ENCODE measurements at regions not wholly inside any gene's neighbourhood (a gene's known extent, or its start where the extent isn't known, plus 50 kb on each side); places are given as distances from the start of the nearest gene placed in this dataset.
A peak's percentile ranks its signal among the peaks of the same experiment; 100 is the strongest.

DNA sequence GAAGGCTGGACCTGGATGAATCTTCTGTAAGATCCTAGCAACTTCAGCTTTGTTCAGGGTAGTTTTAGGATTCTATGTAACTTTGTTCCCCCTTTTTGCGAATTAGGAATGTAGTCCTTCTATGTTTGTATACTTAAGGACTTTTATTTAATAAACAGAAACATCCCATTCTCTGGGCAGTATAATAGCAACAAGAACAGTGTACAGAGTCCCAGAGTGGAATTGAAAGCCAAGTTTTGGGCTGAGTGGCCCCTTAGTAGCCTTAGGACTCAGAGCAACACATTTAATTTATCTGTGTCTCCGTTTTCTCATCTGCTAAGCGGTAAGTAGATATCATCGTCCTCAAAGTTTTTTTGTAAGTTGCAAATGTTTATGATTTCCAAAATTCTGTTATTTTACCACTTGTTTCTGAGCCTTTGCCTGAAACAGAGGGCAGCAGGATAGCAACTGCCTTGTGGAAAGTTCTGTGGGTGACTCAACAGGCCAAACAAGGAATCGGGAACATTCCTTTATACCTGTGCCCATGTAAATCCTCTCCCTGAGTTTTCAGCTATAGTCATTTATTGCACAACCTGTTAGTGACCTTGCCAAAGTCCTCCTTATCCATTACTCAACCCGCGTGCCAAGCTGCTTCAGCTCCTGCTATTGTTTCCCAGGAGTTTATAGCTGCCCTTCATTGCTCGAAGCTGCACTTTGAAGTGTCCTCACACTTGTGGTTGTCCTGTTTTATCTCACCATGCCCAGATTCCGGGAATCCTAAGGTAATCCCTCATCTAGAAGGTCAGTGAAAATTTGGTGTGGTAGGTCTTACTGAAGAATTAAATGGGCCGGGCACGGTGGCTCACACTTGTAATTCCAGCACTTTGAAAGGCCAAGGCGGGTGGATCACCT, 199.1 kb upstream of the AHR start (continued):
- TF ChIP-seq ZNF367 (CRISPR knock-in tag; IDR thresholded peaks at IDR 0.05; ENCODE audit: borderline replicate concordance) (no peak), IRX3 (CRISPR knock-in tag; IDR thresholded peaks at IDR 0.05; ENCODE audit: borderline replicate concordance, low read depth) (0 out of 2 replicates have a peak, but pooled peaks have one; percentile 44), MXD1 (CRISPR knock-in tag; IDR thresholded peaks at IDR 0.05) (no peak), ZNF138 (CRISPR knock-in tag; IDR thresholded peaks at IDR 0.05; ENCODE audit: low read depth) (no peak), ZNF607 (CRISPR knock-in tag; IDR thresholded peaks at IDR 0.05; ENCODE audit: borderline replicate concordance) (0 out of 2 replicates have a peak, but pooled peaks have one; percentile 42), ZNF615 (CRISPR knock-in tag; IDR thresholded peaks at IDR 0.05; ENCODE audit: borderline replicate concordance) (no peak), SMARCC2 (IDR thresholded peaks at IDR 0.05) (peak; percentile 76; the same call in 1 of the 2 replicates), ATF6 (CRISPR knock-in tag; conservative IDR thresholded peaks at IDR 0.05) (0 out of 2 replicates have a peak, but pooled peaks have one; percentile 63), ZNF768 (CRISPR knock-in tag; IDR thresholded peaks at IDR 0.05) (no peak), ZNF781 (CRISPR knock-in tag; IDR thresholded peaks at IDR 0.05; ENCODE audit: borderline replicate concordance, not compliant biosample characterization) (peak; percentile 80), ZFP36L2 (CRISPR knock-in tag; IDR thresholded peaks at IDR 0.05) (no peak), ZUFSP (CRISPR knock-in tag; IDR thresholded peaks at IDR 0.05; ENCODE audit: borderline replicate concordance) (no peak), ZMAT3 (CRISPR knock-in tag; conservative IDR thresholded peaks at IDR 0.05) (0 out of 2 replicates have a peak, but pooled peaks have one; percentile 51), ZNF460 (CRISPR knock-in tag; IDR thresholded peaks at IDR 0.05; ENCODE audit: borderline replicate concordance) (no peak; the same call in 1 of the 2 replicates), ZNF652 (CRISPR knock-in tag; IDR thresholded peaks at IDR 0.05; ENCODE audit: borderline replicate concordance, low read depth) (peak; percentile 76), ZNF761 (CRISPR knock-in tag; conservative IDR thresholded peaks at IDR 0.05) (peak; percentile 92), ZNF879 (CRISPR knock-in tag; IDR thresholded peaks at IDR 0.05) (no peak), MTERF4 (CRISPR knock-in tag; IDR thresholded peaks at IDR 0.05) (peak; percentile 32; the same call in 1 of the 2 replicates), NR2C2 (CRISPR knock-in tag; IDR thresholded peaks at IDR 0.05; ENCODE audit: borderline replicate concordance) (peak; percentile 76)
- TF ChIP-seq, protein P1, sequence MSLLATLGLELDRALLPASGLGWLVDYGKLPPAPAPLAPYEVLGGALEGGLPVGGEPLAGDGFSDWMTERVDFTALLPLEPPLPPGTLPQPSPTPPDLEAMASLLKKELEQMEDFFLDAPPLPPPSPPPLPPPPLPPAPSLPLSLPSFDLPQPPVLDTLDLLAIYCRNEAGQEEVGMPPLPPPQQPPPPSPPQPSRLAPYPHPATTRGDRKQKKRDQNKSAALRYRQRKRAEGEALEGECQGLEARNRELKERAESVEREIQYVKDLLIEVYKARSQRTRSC (CRISPR knock-in tag; IDR thresholded peaks at IDR 0.05; ENCODE audit: low read depth) = no peak
- TF ChIP-seq, protein P2, sequence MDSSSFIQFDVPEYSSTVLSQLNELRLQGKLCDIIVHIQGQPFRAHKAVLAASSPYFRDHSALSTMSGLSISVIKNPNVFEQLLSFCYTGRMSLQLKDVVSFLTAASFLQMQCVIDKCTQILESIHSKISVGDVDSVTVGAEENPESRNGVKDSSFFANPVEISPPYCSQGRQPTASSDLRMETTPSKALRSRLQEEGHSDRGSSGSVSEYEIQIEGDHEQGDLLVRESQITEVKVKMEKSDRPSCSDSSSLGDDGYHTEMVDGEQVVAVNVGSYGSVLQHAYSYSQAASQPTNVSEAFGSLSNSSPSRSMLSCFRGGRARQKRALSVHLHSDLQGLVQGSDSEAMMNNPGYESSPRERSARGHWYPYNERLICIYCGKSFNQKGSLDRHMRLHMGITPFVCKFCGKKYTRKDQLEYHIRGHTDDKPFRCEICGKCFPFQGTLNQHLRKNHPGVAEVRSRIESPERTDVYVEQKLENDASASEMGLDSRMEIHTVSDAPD (CRISPR knock-in tag; IDR thresholded peaks at IDR 0.05) = peak; percentile 95

Measured in HepG2 (cell line).